NCI-H2107 treated with DMSO at 0.1 percent for 48 hours (cell line): ENCODE measurements at regions not wholly inside any gene's neighbourhood (a gene's known extent, or its start where the extent isn't known, plus 50 kb on each side); places are given as distances from the start of the nearest gene placed in this dataset.

ENCODE experiments used
- DNase-seq: peaks from one replicate; lab custom pipeline; 2025; ENCODE audit not compliant: unreplicated experiment; lab: John Stamatoyannopoulos, UW

GRCh38 chr2:164186591-164186990 lies 434.7 kb downstream of the GRB14 start:
- no peak for DNase-seq

GRCh38 chr2:164182116-164182627 lies 439.1 kb downstream of the GRB14 start:
- no peak for DNase-seq

GRCh38 chr2:164178835-164179465 lies 442.3 kb downstream of the GRB14 start:
- DNase-seq, result no peak

GRCh38 chr2:164164602-164165001 lies 428.8 kb upstream of the FIGN start:
- no peak for DNase-seq

- no peak for DNase-seq
Measured at GRCh38 chr2:164155558-164155957, 419.8 kb upstream of the FIGN start.

GRCh38 chr2:164151522-164151921 lies 415.7 kb upstream of the FIGN start:
- DNase-seq, result no peak

- DNase-seq, result no peak
Measured at GRCh38 chr2:164150604-164151003, 414.8 kb upstream of the FIGN start.

GRCh38 chr2:164146441-164146840 lies 410.6 kb upstream of the FIGN start:
- no peak for DNase-seq

GRCh38 chr2:164145093-164145987 lies 409.5 kb upstream of the FIGN start:
- DNase-seq, result no peak

GRCh38 chr2:164143183-164143930 lies 407.5 kb upstream of the FIGN start:
- DNase-seq, result no peak

- DNase-seq, result no peak
Measured at GRCh38 chr2:164142755-164143154, 406.9 kb upstream of the FIGN start.

- DNase-seq, result no peak
Measured at GRCh38 chr2:164141271-164141670, 405.5 kb upstream of the FIGN start.

- DNase-seq, result no peak
Measured at GRCh38 chr2:164138750-164139149, 402.9 kb upstream of the FIGN start.

- DNase-seq, result no peak
Measured at GRCh38 chr2:164134336-164134735, 398.5 kb upstream of the FIGN start.

GRCh38 chr2:164127971-164128527 lies 392.2 kb upstream of the FIGN start:
- no peak for DNase-seq

GRCh38 chr2:164126960-164127660 lies 391.3 kb upstream of the FIGN start:
- DNase-seq, result no peak

- DNase-seq, result no peak
Measured at GRCh38 chr2:164115806-164116205, 380.0 kb upstream of the FIGN start.

GRCh38 chr2:164114937-164115336 lies 379.1 kb upstream of the FIGN start:
- no peak for DNase-seq

GRCh38 chr2:164112105-164112504 lies 376.3 kb upstream of the FIGN start:
- no peak for DNase-seq

GRCh38 chr2:164110515-164110914 lies 374.7 kb upstream of the FIGN start:
- no peak for DNase-seq

- DNase-seq, result no peak
Measured at GRCh38 chr2:164109006-164109405, 373.2 kb upstream of the FIGN start.
